ENCODE measurements at regions not wholly inside any gene's neighbourhood (a gene's known extent, or its start where the extent isn't known, plus 50 kb on each side); places are given as distances from the start of the nearest gene placed in this dataset.

- RAD21 ChIA-PET (ENCODE audit: unreplicated experiment): interaction anchor here (1.2 kb wide), 1 partner anchor 248 kb away, joined by 3 read pairs; no protein-coding TSS in a partner anchor
- no TSS peak for BruUV-seq (replicated peaks)
- Histone ChIP-seq H3K4me1 (ENCODE audit: control insufficient read depth, insufficient read depth, low read length) (no peaks in the 10 kb centered on the region), H3K4me3 (no peak overlapping the region), H3K36me3 (ENCODE audit: control insufficient read depth in 2 of 2, insufficient read depth in 2 of 2, low read length in 1 of 2) (no peaks in the 10 kb centered on the region), H4K20me1 (ENCODE audit: control insufficient read depth, insufficient read depth) (no peaks in the 10 kb centered on the region), H3K27ac (ENCODE audit: control insufficient read depth, insufficient read depth) (no peak overlapping the region), H3K27me3 (replicated peaks in 1 of 2; ENCODE audit: control insufficient read depth in 2 of 2, insufficient read depth in 2 of 2, low read length in 1 of 2) (no peaks in the 10 kb centered on the region), H2AFZ (ENCODE audit: control insufficient read depth, low read depth, low read length) (no peak overlapping the region), H3K9ac (ENCODE audit: control insufficient read depth, insufficient read depth, low read length) (no peak overlapping the region), H3K79me2 (ENCODE audit: control insufficient read depth, insufficient read depth, low read length) (no peaks in the 10 kb centered on the region), H3K4me2 (ENCODE audit: control insufficient read depth, insufficient read depth) (no peak overlapping the region), H3K9me3 (replicated peaks; ENCODE audit: control insufficient read depth, insufficient read depth, low read length) (no peaks in the 10 kb centered on the region)
- CTCF ChIA-PET: interaction anchor here (0.8 to 1.0 kb wide), 2 partner anchors 19 to 378 kb away, joined by 3 read pairs; no protein-coding TSS in a partner anchor
- DNase-seq (ENCODE audit: low read depth, low spot score) (no peak), FAIRE-seq (no peak), ATAC-seq (no peak)
- intact Hi-C loops (cut with micrococcal nuclease; ENCODE audit: unreplicated experiment): no loop called here
- TF ChIP-seq PBX3 (IDR thresholded peaks at IDR 0.05; ENCODE audit: insufficient replicate concordance, low read depth, low read length) (no peak), NR2C1 (IDR thresholded peaks at IDR 0.05) (no peak), KDM1A (IDR thresholded peaks at IDR 0.05; ENCODE audit: borderline replicate concordance) (no peak), HDGF (IDR thresholded peaks at IDR 0.05) (no peak), CEBPB (IDR thresholded peaks at IDR 0.05; ENCODE audit: borderline replicate concordance in 1 of 2, low read depth in 2 of 2, low read length in 2 of 2) (no peak), STAT3 (IDR thresholded peaks at IDR 0.05; ENCODE audit: low read depth, low read length) (no peak), CBX3 (IDR thresholded peaks at IDR 0.05; ENCODE audit: borderline replicate concordance, low read depth) (no peak), E2F8 (IDR thresholded peaks at IDR 0.05; ENCODE audit: low read depth, partially characterized antibody) (no peak), EP300 (IDR thresholded peaks at IDR 0.05; ENCODE audit: borderline replicate concordance in 1 of 2, control insufficient read depth in 1 of 2, low read depth in 2 of 2, low read length in 2 of 2) (no peak), NKRF (conservative IDR thresholded peaks at IDR 0.05) (no peak), TAF1 (IDR thresholded peaks at IDR 0.05; ENCODE audit: borderline replicate concordance, low read depth, low read length) (no peak), CHD2 (IDR thresholded peaks at IDR 0.05; ENCODE audit: borderline replicate concordance, low read depth, low read length) (no peak), TCF7 (IDR thresholded peaks at IDR 0.05; ENCODE audit: borderline replicate concordance) (no peak), KAT2A (conservative IDR thresholded peaks at IDR 0.05; ENCODE audit: control insufficient read depth, low read depth, low read length) (no peak), RCOR1 (conservative IDR thresholded peaks at IDR 0.05; ENCODE audit: low read depth, low read length) (no peak), PAX5 (IDR thresholded peaks at IDR 0.05; ENCODE audit: borderline replicate concordance, low read depth, low read length) (no peak), ZSCAN29 (IDR thresholded peaks at IDR 0.05) (no peak), E2F4 (IDR thresholded peaks at IDR 0.05; ENCODE audit: low read depth, low read length) (no peak)
- 31% methylated on average over 2 of the region's 2 CpGs for WGBS (ENCODE audit: insufficient coverage, insufficient replicate concordance, low lambda C conversion rate, missing lambda C conversion rate)
- SMC1A ChIA-PET (ENCODE audit: uncharacterized antibody, unreplicated experiment): interaction anchor here (0.6 kb wide), 1 partner anchor 29 kb away, joined by 3 read pairs; no protein-coding TSS in a partner anchor
- in situ Hi-C loops (cut with MboI): no loop called here
- POLR2A ChIA-PET: no interaction called here
Observed at GRCh38 chr1:198865319-198865718, 226.5 kb downstream of the PTPRC start.
